ENCODE measurements at regions not wholly inside any gene's neighbourhood (a gene's known extent, or its start where the extent isn't known, plus 50 kb on each side); places are given as distances from the start of the nearest gene placed in this dataset.
A peak's percentile ranks its signal among the peaks of the same experiment; 100 is the strongest.

DNA sequence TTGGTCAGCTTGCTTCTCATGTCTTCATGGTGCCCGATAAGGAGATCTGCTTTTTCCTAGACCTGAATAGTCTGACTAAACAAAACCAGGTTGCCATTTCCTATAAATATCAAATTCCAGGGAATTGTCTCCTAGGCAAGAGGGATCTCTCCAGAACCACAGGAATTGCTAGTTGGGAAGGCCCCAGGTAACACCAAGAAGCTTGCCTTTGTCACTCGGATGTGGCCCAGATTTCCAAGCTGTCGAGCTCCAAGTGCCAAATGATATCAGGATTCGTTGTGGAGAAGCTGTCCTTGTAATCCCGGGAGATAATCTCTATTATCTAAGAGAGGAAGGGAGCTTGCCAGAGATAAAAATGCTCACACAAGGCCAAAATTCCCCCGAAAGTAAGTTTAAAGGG is 1288.5 kb upstream of the AUTS2 start:
- in situ Hi-C loops (cut with HindIII; ENCODE audit: low pct_unique_long_range_greater_than_20kb, low sequenced_read_pairs) = no loop called here
- no peak for DNase-seq (ENCODE audit: low read depth in 1 of 2, low spot score in 1 of 2)
- no peak for TF ChIP-seq JUND (IDR thresholded peaks at IDR 0.05; ENCODE audit: low read depth)

DNA sequence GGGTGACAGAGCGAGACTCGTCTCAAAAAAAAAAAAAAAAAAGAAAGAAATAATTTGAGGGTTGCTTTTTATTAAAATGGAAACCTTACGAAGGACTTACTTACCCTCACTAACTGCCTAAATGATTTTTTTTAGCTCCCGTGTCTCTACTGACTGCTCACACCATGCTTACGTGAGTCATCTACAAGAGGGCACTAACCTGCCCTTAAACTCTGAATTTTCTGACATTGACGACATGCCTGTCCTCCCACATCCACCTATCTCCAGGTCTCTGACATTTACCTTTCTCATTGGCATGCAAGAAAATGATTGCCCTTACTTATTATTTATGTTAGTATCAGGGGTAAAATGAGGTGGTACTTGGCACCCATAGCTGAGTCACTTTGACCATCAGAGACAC is 1286.3 kb upstream of the AUTS2 start:
- TF ChIP-seq JUND (IDR thresholded peaks at IDR 0.05; ENCODE audit: low read depth) = no peak
- in situ Hi-C loops (cut with HindIII; ENCODE audit: low pct_unique_long_range_greater_than_20kb, low sequenced_read_pairs) = no loop called here
- no peak for DNase-seq (ENCODE audit: low read depth in 1 of 2, low spot score in 1 of 2)

DNA sequence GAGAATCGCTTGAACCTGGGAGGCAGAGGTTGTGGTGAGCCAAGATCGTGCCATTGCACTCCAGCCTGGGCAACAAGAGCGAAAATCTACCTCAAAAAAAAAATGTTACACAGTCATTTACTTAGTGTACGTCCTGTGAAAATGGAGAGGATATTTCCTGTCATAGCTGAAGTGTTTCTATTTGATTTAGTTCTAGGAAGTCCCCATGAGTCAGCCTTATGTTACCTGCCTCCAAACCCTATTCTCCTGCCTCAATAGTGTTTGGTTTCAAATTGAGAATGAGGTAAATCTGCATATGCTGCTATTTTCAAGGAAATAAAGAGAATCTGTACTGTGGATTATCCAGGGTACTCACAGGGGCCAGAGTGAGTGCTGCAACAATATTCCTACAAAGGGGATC is 1284.5 kb upstream of the AUTS2 start:
- in situ Hi-C loops (cut with HindIII; ENCODE audit: low pct_unique_long_range_greater_than_20kb, low sequenced_read_pairs) = no loop called here
- DNase-seq (ENCODE audit: low read depth in 1 of 2, low spot score in 1 of 2) = no peak
- TF ChIP-seq JUND (IDR thresholded peaks at IDR 0.05; ENCODE audit: low read depth) = no peak

DNA sequence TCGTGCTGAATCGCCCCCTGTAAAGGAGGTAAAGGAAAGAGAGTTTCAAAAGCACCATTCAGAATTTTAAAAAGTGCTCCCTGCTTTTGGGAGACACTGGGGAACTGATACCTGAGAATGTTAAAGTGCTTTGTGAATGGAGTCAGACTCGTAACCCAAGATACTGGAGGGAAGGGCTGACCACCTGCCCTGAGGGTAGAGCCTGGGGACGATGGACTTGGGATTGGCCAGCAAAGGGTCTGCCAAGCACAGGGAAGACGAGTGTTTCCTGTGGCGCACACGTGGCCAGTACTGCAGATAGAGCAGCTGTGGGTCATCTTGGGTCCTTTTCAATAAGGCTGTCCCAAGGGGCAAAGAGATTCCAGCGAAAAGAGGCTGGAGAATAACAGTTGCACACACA is 1284.1 kb upstream of the AUTS2 start:
- in situ Hi-C loops (cut with HindIII; ENCODE audit: low pct_unique_long_range_greater_than_20kb, low sequenced_read_pairs) = no loop called here
- TF ChIP-seq JUND (IDR thresholded peaks at IDR 0.05; ENCODE audit: low read depth) = no peak
- no peak for DNase-seq (ENCODE audit: low read depth in 1 of 2, low spot score in 1 of 2)

DNA sequence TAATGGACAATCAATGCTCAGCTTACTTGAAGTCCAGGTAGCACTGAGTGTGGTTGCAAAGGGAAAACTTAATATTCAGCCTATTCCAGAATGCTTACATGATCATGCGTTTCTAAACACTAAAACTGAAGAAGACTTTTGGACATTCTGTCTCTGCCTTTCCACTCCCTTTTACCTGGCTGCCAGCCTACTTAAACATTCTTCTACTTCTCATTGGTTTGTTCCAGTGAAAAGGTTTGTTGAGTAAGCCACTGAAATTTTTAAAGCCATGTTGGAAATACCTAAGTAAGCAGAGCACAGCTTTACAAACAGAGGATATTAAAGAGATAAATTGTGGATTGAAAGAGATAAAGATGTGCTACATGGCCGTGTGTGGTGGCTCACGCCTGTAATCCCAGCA is 1280.8 kb upstream of the AUTS2 start:
- TF ChIP-seq JUND (IDR thresholded peaks at IDR 0.05; ENCODE audit: low read depth) = no peak
- in situ Hi-C loops (cut with HindIII; ENCODE audit: low pct_unique_long_range_greater_than_20kb, low sequenced_read_pairs) = no loop called here
- peak in 1 of 2 experiments; percentile 7 for DNase-seq (ENCODE audit: low read depth in 1 of 2, low spot score in 1 of 2)

DNA sequence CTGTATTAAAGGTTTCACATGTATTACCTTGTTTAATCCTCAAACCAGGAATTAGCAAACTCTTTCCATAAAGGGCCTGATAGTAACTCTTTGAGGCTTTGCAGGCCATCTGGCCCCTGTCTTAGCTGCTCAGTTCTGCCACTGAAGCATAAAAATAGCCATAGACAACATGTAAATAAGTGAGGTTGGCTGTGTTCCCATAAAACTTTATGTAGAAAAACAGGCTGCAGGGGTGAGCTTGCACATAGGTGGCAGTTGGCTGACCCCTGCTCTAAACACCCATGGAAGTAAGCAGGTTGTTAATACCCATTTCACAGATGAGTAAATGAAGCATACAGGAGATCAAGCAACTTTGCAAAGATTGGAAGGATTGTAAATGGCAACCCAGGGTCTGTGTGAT is 1279.2 kb upstream of the AUTS2 start:
- in situ Hi-C loops (cut with HindIII; ENCODE audit: low pct_unique_long_range_greater_than_20kb, low sequenced_read_pairs) = no loop called here
- DNase-seq (ENCODE audit: low read depth in 1 of 2, low spot score in 1 of 2) = no peak
- TF ChIP-seq JUND (IDR thresholded peaks at IDR 0.05; ENCODE audit: low read depth) = no peak

DNA sequence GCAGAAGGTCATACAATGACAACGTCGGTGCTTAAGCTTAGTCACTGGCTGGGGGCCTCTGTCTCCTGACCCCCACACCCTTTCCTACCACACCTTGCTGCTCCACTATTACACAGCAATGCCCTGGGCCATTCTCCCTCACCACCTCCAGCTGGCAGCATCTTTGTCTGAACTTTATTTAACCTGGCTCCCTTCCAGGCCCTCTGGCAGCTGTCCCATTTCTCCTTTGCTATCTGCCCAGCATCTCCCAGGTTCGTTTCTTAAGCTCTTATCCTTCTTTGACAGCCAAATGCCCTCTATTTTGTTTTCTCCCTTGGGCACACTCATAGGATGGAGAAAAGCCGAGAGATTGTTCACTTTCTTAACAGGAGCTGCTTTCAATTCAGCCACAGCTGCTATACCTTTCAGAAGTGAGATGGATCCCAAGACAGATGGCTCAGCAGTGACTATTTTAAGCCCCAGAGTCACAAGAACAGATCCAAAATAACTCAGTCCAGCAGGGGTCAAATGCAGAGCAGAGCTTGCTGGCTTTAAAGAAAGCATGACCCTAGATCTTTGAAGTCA is 1277.1 kb upstream of the AUTS2 start:
- TF ChIP-seq JUND (IDR thresholded peaks at IDR 0.05; ENCODE audit: low read depth) = no peak
- peak in 1 of 2 experiments; percentile 58 for DNase-seq (ENCODE audit: low read depth in 1 of 2, low spot score in 1 of 2)

DNA sequence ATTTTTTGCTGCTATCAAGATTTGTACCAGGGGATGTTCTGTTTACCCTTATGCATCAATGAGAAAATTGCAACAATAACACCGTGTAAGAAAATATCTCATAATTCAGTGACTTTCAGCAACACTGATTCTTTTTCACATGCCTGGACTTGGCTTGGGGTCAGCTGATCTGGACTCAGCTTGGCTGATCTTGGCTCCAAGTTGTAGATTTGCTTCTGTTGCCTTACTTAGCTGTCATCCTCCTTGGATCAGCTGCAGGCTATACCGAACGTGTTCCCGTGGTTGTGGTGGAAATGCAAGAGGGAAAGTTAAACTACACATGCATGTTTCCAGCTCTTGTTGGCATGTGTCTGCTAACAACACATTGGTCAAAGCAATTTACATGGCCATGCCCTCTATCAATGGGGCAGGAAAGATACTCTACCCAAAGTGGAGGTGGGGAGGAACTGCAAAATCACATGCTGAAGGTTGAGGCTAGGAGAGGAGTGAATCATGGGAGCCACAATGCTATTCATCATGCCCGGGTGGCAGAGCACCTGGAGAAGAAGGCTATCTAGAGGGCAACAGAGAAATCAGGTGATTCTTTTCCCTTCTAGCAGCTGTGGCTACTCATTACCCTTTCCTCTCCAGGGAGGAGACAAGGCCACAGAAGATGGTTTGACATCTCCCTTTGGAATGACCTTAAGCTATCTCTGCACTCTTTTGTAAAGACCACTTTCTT is 1276.3 kb upstream of the AUTS2 start:
- DNase-seq (ENCODE audit: low read depth in 1 of 2, low spot score in 1 of 2) = no peak
- no peak for TF ChIP-seq JUND (IDR thresholded peaks at IDR 0.05; ENCODE audit: low read depth)
- in situ Hi-C loops (cut with HindIII; ENCODE audit: low pct_unique_long_range_greater_than_20kb, low sequenced_read_pairs) = no loop called here

More for the DNA sequence above, 1277.1 kb upstream of the AUTS2 start:
- in situ Hi-C loops (cut with HindIII; ENCODE audit: low pct_unique_long_range_greater_than_20kb, low sequenced_read_pairs) = no loop called here

DNA sequence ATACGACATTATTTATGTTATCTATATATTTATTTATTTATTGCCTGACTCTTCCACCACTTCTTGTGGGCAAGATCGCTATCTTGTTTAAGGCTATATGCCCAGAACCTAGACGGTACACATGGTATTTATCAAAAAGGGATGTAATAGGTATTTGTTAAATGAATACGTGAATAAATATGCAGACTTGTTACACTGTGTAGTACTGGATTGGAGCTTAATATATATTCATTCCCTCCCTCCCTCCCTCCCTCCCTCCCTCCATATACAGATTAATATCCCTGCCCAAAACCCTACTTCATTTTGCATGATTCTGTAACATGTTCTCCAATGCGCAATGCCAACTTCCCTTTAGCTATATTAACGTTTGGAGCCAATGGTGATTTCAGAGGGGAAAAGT is 1273.7 kb upstream of the AUTS2 start:
- DNase-seq (ENCODE audit: low read depth in 1 of 2, low spot score in 1 of 2) = no peak
- in situ Hi-C loops (cut with HindIII; ENCODE audit: low pct_unique_long_range_greater_than_20kb, low sequenced_read_pairs) = no loop called here
- no peak for TF ChIP-seq JUND (IDR thresholded peaks at IDR 0.05; ENCODE audit: low read depth)

DNA sequence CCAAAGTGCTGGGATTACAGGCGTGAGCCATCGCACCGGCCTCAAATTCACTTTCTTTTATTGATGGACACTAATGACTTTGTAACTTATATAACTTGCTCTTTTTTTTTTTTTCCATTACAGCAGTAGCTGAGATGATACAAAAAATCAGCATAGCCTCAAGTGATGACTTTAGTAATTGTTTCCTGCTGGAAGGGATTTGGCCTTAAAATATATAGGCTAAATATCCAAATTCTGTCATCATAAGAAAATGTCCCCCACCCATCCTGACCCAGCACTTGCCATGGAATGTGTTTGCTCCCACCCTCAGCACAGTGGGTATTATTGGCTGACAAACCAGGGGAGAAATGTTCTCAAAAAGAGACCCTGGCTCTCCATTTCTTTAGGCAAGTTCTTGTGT is 1264.1 kb upstream of the AUTS2 start:
- in situ Hi-C loops (cut with HindIII; ENCODE audit: low pct_unique_long_range_greater_than_20kb, low sequenced_read_pairs) = no loop called here
- no peak for TF ChIP-seq JUND (IDR thresholded peaks at IDR 0.05; ENCODE audit: low read depth)
- DNase-seq (ENCODE audit: low read depth in 1 of 2, low spot score in 1 of 2) = no peak

DNA sequence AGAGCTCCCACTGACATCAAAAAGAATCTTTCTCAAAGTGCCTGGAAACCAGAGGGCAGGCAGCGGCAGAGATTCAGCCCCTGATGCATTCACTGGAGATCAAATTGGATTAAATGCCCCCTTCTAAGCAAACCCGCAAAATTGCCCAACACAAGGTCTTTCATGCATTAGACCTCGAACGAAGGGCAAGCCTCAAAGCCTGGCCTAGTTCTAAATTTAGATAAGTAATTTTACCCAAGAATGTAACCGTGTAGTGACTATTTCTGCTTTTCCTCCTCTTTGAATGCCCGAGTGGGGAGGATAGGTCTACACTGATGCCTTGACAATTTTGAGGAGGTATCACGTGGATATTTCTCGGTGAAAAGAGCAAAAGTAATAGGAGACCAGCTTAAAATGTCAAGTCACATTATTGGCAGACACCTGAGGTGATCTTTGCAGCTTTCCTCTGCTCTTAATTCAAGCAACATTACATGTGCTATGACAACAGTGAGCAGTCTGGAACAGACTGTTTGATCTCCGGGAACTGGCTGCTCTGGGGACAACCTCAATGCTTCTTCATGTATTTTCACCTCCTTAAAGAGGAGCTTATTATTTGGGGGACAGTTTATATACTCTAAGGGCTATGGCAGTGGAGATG is 1263.5 kb upstream of the AUTS2 start:
- TF ChIP-seq JUND (IDR thresholded peaks at IDR 0.05; ENCODE audit: low read depth) = no peak
- DNase-seq (ENCODE audit: low read depth in 1 of 2, low spot score in 1 of 2) = no peak
- in situ Hi-C loops (cut with HindIII; ENCODE audit: low pct_unique_long_range_greater_than_20kb, low sequenced_read_pairs) = no loop called here

DNA sequence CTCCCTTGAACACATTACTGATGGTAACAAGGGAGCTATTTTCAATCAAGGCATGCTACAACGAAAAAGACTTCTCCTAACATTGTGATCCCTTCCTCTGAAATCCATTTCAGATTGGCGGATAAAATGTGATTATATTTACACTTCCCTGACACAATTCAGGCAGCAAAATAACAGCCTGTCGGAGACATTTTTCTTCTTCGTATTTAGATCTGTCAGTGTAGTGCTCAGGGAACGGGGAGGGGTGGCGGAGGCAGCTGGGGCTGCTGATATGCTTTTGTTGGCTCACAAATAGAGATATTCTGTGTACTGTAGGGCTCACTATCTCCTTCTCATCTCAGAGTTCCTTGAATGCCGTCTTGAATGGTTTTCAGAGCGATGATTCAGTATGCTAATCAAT is 1261.7 kb upstream of the AUTS2 start:
- DNase-seq (ENCODE audit: low read depth in 1 of 2, low spot score in 1 of 2) = no peak
- in situ Hi-C loops (cut with HindIII; ENCODE audit: low pct_unique_long_range_greater_than_20kb, low sequenced_read_pairs) = no loop called here
- no peak for TF ChIP-seq JUND (IDR thresholded peaks at IDR 0.05; ENCODE audit: low read depth)

DNA sequence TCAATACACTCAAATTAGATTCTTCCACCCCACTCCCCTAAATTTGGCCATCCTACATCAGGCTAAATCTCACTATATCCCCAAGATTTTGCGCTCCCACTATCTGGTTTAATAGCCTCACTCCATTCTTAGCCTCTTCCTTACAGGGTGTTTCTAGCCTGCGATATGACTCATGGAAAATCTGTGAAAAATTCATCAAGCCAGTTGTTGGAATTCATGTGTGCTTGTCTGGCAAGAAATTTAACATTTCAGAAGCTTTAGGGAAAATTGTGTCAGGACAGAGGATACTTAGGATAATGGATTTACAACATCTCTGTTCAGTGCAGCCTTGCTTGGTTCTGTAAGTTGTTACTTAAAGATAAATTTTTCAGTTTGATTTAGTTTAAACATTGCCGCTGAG is 1249.9 kb upstream of the AUTS2 start:
- DNase-seq (ENCODE audit: low read depth in 1 of 2, low spot score in 1 of 2) = no peak
- in situ Hi-C loops (cut with HindIII; ENCODE audit: low pct_unique_long_range_greater_than_20kb, low sequenced_read_pairs) = no loop called here
- no peak for TF ChIP-seq JUND (IDR thresholded peaks at IDR 0.05; ENCODE audit: low read depth)
